Nephron progenitor cell (in vitro differentiated cells): ENCODE measurements at regions not wholly inside any gene's neighbourhood (a gene's known extent, or its start where the extent isn't known, plus 50 kb on each side); places are given as distances from the start of the nearest gene placed in this dataset.
A peak's percentile ranks its signal among the peaks of the same experiment; 100 is the strongest.
"Not testable (repeated sequence)": the region's sequence is repeated elsewhere in the genome, so short reads cannot be mapped to it uniquely, and the experiment has no call there.

Experiments used
- DNase-seq: peaks from one replicate; pipeline ENCODE4 v3.0.0; 2021
- H3K27ac Mint-ChIP-seq: 2 replicates; pipeline ENCODE4 v1.8.0; 2021; ENCODE audit warnings: mild to moderate bottlenecking, moderate library complexity, mixed read lengths
- H3K27me3 Mint-ChIP-seq: 2 replicates; pipeline ENCODE4 v1.8.0; 2021; ENCODE audit warnings: mild to moderate bottlenecking, low read depth, mixed read lengths; ENCODE audit not compliant: poor library complexity
- H3K36me3 Mint-ChIP-seq: 2 replicates; pipeline ENCODE4 v1.8.0; 2021; ENCODE audit warnings: low read depth, mixed read lengths
- H3K4me1 Mint-ChIP-seq: 2 replicates; pipeline ENCODE4 v1.8.0; 2021; ENCODE audit warnings: mixed read lengths
- H3K4me3 Mint-ChIP-seq: 2 replicates; pipeline ENCODE4 v1.8.0; 2021; ENCODE audit warnings: mild to moderate bottlenecking, moderate library complexity, mixed read lengths
- H3K9me3 Mint-ChIP-seq: 2 replicates; pipeline ENCODE4 v1.8.0; 2021; ENCODE audit warnings: mild to moderate bottlenecking, moderate library complexity, mixed read lengths
- CTCF ChIP-seq: fragments of 200-600 bp; sonication (generic); IDR thresholded peaks from 2 replicates; pipeline ENCODE4 v1.5.0; 2021; ENCODE audit warnings: antibody characterized with exemption

- H3K4me3 Mint-ChIP-seq = no peak overlapping the region
- H3K9me3 Mint-ChIP-seq = peaks cover 10% of the 10 kb centered on the region
- H3K27ac Mint-ChIP-seq = no peak overlapping the region
- DNase-seq = no peak
- H3K36me3 Mint-ChIP-seq = no peaks in the 10 kb centered on the region
- H3K27me3 Mint-ChIP-seq = peaks cover 6% of the 10 kb centered on the region
- H3K4me1 Mint-ChIP-seq = no peaks in the 10 kb centered on the region
- TF ChIP-seq CTCF = no peak
Observed at GRCh38 chr14:81613341-81614045, 79.8 kb upstream of the SEL1L start.

DNA sequence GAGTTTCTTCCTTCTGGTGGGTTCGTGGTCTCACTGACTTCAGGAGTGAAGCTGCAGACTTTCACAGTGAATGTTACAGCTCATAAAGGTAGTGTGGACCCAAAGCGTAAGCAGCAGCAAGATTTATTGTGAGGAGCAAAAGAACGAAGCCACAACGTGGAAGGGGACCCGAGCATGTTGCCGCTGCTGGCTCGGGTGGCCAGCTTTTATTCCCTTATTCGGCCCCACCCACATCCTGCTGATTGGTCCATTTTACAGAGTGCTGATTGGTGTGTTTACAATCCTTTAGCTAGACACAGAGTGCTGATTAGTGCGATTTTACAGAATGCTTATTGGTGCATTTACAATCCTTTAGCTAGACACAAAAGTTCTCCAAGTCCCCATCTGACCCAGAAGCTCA lies 80.6 kb upstream of the SEL1L start:
- not testable (repeated sequence) for H3K9me3 Mint-ChIP-seq, H3K4me1 Mint-ChIP-seq, DNase-seq, H3K27me3 Mint-ChIP-seq, H3K36me3 Mint-ChIP-seq, H3K27ac Mint-ChIP-seq, H3K4me3 Mint-ChIP-seq

GRCh38 chr14:81618695-81619094 lies 85.0 kb upstream of the SEL1L start:
- no peak overlapping the region for H3K27ac Mint-ChIP-seq
- H3K4me1 Mint-ChIP-seq = no peaks in the 10 kb centered on the region
- H3K4me3 Mint-ChIP-seq = no peak overlapping the region
- peaks cover 2% of the 10 kb centered on the region for H3K27me3 Mint-ChIP-seq
- TF ChIP-seq CTCF = no peak
- peaks cover 5% of the 10 kb centered on the region for H3K9me3 Mint-ChIP-seq
- no peak for DNase-seq
- no peaks in the 10 kb centered on the region for H3K36me3 Mint-ChIP-seq

GRCh38 chr14:81619816-81620215 lies 86.2 kb upstream of the SEL1L start:
- no peak overlapping the region for H3K27ac Mint-ChIP-seq
- H3K4me1 Mint-ChIP-seq = no peaks in the 10 kb centered on the region
- H3K4me3 Mint-ChIP-seq = no peak overlapping the region
- H3K36me3 Mint-ChIP-seq = no peaks in the 10 kb centered on the region
- TF ChIP-seq CTCF = no peak
- no peak for DNase-seq
- peaks cover 4% of the 10 kb centered on the region for H3K27me3 Mint-ChIP-seq
- H3K9me3 Mint-ChIP-seq = peaks cover 4% of the 10 kb centered on the region

- not testable (repeated sequence) for H3K36me3 Mint-ChIP-seq, DNase-seq, H3K9me3 Mint-ChIP-seq, H3K4me1 Mint-ChIP-seq, H3K4me3 Mint-ChIP-seq, H3K27me3 Mint-ChIP-seq
- H3K27ac Mint-ChIP-seq = peak overlapping the region; percentile 50
Observed at GRCh38 chr14:81623771-81624396, 90.2 kb upstream of the SEL1L start.

- peak; percentile 46 for TF ChIP-seq CTCF
- H3K27me3 Mint-ChIP-seq = peaks cover 7% of the 10 kb centered on the region
- no peak overlapping the region for H3K4me3 Mint-ChIP-seq
- H3K9me3 Mint-ChIP-seq = peaks cover 4% of the 10 kb centered on the region
- no peak for DNase-seq
- H3K36me3 Mint-ChIP-seq = no peaks in the 10 kb centered on the region
- no peak overlapping the region for H3K27ac Mint-ChIP-seq
- H3K4me1 Mint-ChIP-seq = peaks cover 5% of the 10 kb centered on the region
Observed at GRCh38 chr14:81625343-81625742, 91.7 kb upstream of the SEL1L start.

GRCh38 chr14:81632157-81632556 lies 98.5 kb upstream of the SEL1L start:
- DNase-seq = no peak
- no peaks in the 10 kb centered on the region for H3K4me1 Mint-ChIP-seq
- no peak for TF ChIP-seq CTCF
- no peak overlapping the region for H3K27ac Mint-ChIP-seq
- peaks cover 4% of the 10 kb centered on the region for H3K9me3 Mint-ChIP-seq
- no peak overlapping the region for H3K4me3 Mint-ChIP-seq
- H3K36me3 Mint-ChIP-seq = no peaks in the 10 kb centered on the region
- peaks cover 3% of the 10 kb centered on the region for H3K27me3 Mint-ChIP-seq
